ENCODE measurements at regions not wholly inside any gene's neighbourhood (a gene's known extent, or its start where the extent isn't known, plus 50 kb on each side); places are given as distances from the start of the nearest gene placed in this dataset.

GRCh38 chr4:181030961-181031360 is 1212.2 kb upstream of the TENM3 start:
- Mint-ChIP-seq H3K4me3 (no peak overlapping the region), H3K27me3 (no peaks in the 10 kb centered on the region), H3K9me3 (peaks cover 0 to 25% (median 13%) of the 10 kb centered on the region in 7 donors), H3K36me3 (no peaks in the 10 kb centered on the region), H3K27ac (no peak overlapping the region), H3K4me1 (no peaks in the 10 kb centered on the region)
- ATAC-seq (ENCODE audit: low read depth in 2 of 2), result no peak
- DNase-seq, result no peak
- Histone ChIP-seq H3K27ac (ENCODE audit: insufficient read depth, low read length, poor library complexity, severe bottlenecking) (no peak overlapping the region), H3K9me3 (ENCODE audit: control insufficient read depth in 2 of 2, low read length in 2 of 2) (no peaks in the 10 kb centered on the region), H3K4me1 (ENCODE audit: control insufficient read depth, insufficient read depth, low read length, poor library complexity, severe bottlenecking) (no peaks in the 10 kb centered on the region), H3K4me3 (ENCODE audit: low read depth, low read length) (no peak overlapping the region), H3K36me3 (ENCODE audit: control insufficient read depth, insufficient read depth, low read length) (no peaks in the 10 kb centered on the region), H3K27me3 (ENCODE audit: control insufficient read depth, insufficient read depth, low read length) (no peaks in the 10 kb centered on the region)

GRCh38 chr4:181043486-181043885 is 1199.7 kb upstream of the TENM3 start:
- no peaks in the 10 kb centered on the region for H3K36me3 ChIP-seq (ENCODE audit: control insufficient read depth, insufficient read depth, low read length)
- no peaks in the 10 kb centered on the region for H3K27me3 ChIP-seq (ENCODE audit: control insufficient read depth, insufficient read depth, low read length)
- DNase-seq, result no peak
- no peak overlapping the region for H3K4me3 Mint-ChIP-seq
- H3K27ac Mint-ChIP-seq, result no peak overlapping the region
- H3K27ac ChIP-seq (ENCODE audit: insufficient read depth, low read length, poor library complexity, severe bottlenecking), result no peak overlapping the region
- no peak overlapping the region for H3K4me3 ChIP-seq (ENCODE audit: low read depth, low read length)
- ATAC-seq (ENCODE audit: low read depth in 2 of 2), result no peak
- no peaks in the 10 kb centered on the region for H3K27me3 Mint-ChIP-seq
- H3K36me3 Mint-ChIP-seq, result no peaks in the 10 kb centered on the region
- H3K9me3 ChIP-seq (ENCODE audit: control insufficient read depth in 2 of 2, low read length in 2 of 2), result peaks cover 0 to 3% of the 10 kb centered on the region in 2 experiments
- H3K9me3 Mint-ChIP-seq, result peaks cover under 1 to 14% (median 6%) of the 10 kb centered on the region in 7 donors
- H3K4me1 ChIP-seq (ENCODE audit: control insufficient read depth, insufficient read depth, low read length, poor library complexity, severe bottlenecking), result no peaks in the 10 kb centered on the region
- H3K4me1 Mint-ChIP-seq, result no peaks in the 10 kb centered on the region

- H3K4me1 ChIP-seq (ENCODE audit: control insufficient read depth, insufficient read depth, low read length, poor library complexity, severe bottlenecking), result no peaks in the 10 kb centered on the region
- H3K27ac Mint-ChIP-seq, result no peak overlapping the region
- DNase-seq, result no peak
- no peaks in the 10 kb centered on the region for H3K36me3 ChIP-seq (ENCODE audit: control insufficient read depth, insufficient read depth, low read length)
- no peaks in the 10 kb centered on the region for H3K4me1 Mint-ChIP-seq
- H3K27me3 ChIP-seq (ENCODE audit: control insufficient read depth, insufficient read depth, low read length), result no peaks in the 10 kb centered on the region
- H3K9me3 ChIP-seq (ENCODE audit: control insufficient read depth in 2 of 2, low read length in 2 of 2), result peaks cover 0 to 3% of the 10 kb centered on the region in 2 experiments
- H3K4me3 Mint-ChIP-seq, result no peak overlapping the region
- no peaks in the 10 kb centered on the region for H3K27me3 Mint-ChIP-seq
- no peak overlapping the region for H3K4me3 ChIP-seq (ENCODE audit: low read depth, low read length)
- peaks cover 0 to 12% (median 4%) of the 10 kb centered on the region in 7 donors for H3K9me3 Mint-ChIP-seq
- no peak overlapping the region for H3K27ac ChIP-seq (ENCODE audit: insufficient read depth, low read length, poor library complexity, severe bottlenecking)
- H3K36me3 Mint-ChIP-seq, result no peaks in the 10 kb centered on the region
- no peak for ATAC-seq (ENCODE audit: low read depth in 2 of 2)
These were observed 1196.4 kb upstream of the TENM3 start for GRCh38 chr4:181046809-181047208.

- Mint-ChIP-seq H3K9me3 (peaks cover 0 to 4% (median 2%) of the 10 kb centered on the region in 7 donors), H3K4me1 (no peaks in the 10 kb centered on the region), H3K4me3 (no peak overlapping the region), H3K36me3 (no peaks in the 10 kb centered on the region), H3K27ac (no peak overlapping the region), H3K27me3 (no peaks in the 10 kb centered on the region)
- Histone ChIP-seq H3K4me1 (ENCODE audit: control insufficient read depth, insufficient read depth, low read length, poor library complexity, severe bottlenecking) (no peaks in the 10 kb centered on the region), H3K9me3 (ENCODE audit: control insufficient read depth in 2 of 2, low read length in 2 of 2) (no peaks in the 10 kb centered on the region), H3K27me3 (ENCODE audit: control insufficient read depth, insufficient read depth, low read length) (no peaks in the 10 kb centered on the region), H3K36me3 (ENCODE audit: control insufficient read depth, insufficient read depth, low read length) (no peaks in the 10 kb centered on the region), H3K27ac (ENCODE audit: insufficient read depth, low read length, poor library complexity, severe bottlenecking) (no peak overlapping the region), H3K4me3 (ENCODE audit: low read depth, low read length) (no peak overlapping the region)
- no peak for DNase-seq
- no peak for ATAC-seq (ENCODE audit: low read depth in 2 of 2)
These were observed 1191.3 kb upstream of the TENM3 start for GRCh38 chr4:181051931-181052330.

- Histone ChIP-seq H3K4me1 (ENCODE audit: control insufficient read depth, insufficient read depth, low read length, poor library complexity, severe bottlenecking) (no peaks in the 10 kb centered on the region), H3K36me3 (ENCODE audit: control insufficient read depth, insufficient read depth, low read length) (no peaks in the 10 kb centered on the region), H3K4me3 (ENCODE audit: low read depth, low read length) (no peak overlapping the region), H3K9me3 (ENCODE audit: control insufficient read depth in 2 of 2, low read length in 2 of 2) (no peaks in the 10 kb centered on the region), H3K27ac (ENCODE audit: insufficient read depth, low read length, poor library complexity, severe bottlenecking) (no peak overlapping the region), H3K27me3 (ENCODE audit: control insufficient read depth, insufficient read depth, low read length) (no peaks in the 10 kb centered on the region)
- DNase-seq (no peak), ATAC-seq (ENCODE audit: low read depth in 2 of 2) (no peak)
- Mint-ChIP-seq H3K9me3 (peaks cover 0 to 11% (median 4%) of the 10 kb centered on the region in 7 donors), H3K27ac (no peak overlapping the region), H3K4me1 (no peaks in the 10 kb centered on the region), H3K4me3 (no peak overlapping the region), H3K27me3 (no peaks in the 10 kb centered on the region), H3K36me3 (no peaks in the 10 kb centered on the region)
These were observed 1181.4 kb upstream of the TENM3 start for GRCh38 chr4:181061787-181062186.

- Mint-ChIP-seq H3K4me1 (no peaks in the 10 kb centered on the region), H3K27me3 (no peaks in the 10 kb centered on the region), H3K27ac (no peak overlapping the region), H3K4me3 (no peak overlapping the region), H3K9me3 (peaks cover 0 to 11% (median 4%) of the 10 kb centered on the region in 7 donors), H3K36me3 (no peaks in the 10 kb centered on the region)
- no peaks in the 10 kb centered on the region for H3K4me1 ChIP-seq (ENCODE audit: control insufficient read depth, insufficient read depth, low read length, poor library complexity, severe bottlenecking)
- H3K9me3 ChIP-seq (ENCODE audit: control insufficient read depth in 2 of 2, low read length in 2 of 2), result no peaks in the 10 kb centered on the region
- no peaks in the 10 kb centered on the region for H3K36me3 ChIP-seq (ENCODE audit: control insufficient read depth, insufficient read depth, low read length)
- no peak overlapping the region for H3K27ac ChIP-seq (ENCODE audit: insufficient read depth, low read length, poor library complexity, severe bottlenecking)
- DNase-seq, result no peak
- H3K27me3 ChIP-seq (ENCODE audit: control insufficient read depth, insufficient read depth, low read length), result no peaks in the 10 kb centered on the region
- no peak for ATAC-seq (ENCODE audit: low read depth in 2 of 2)
- H3K4me3 ChIP-seq (ENCODE audit: low read depth, low read length), result no peak overlapping the region
These were observed 1180.0 kb upstream of the TENM3 start for GRCh38 chr4:181063212-181063611.

GRCh38 chr4:181077341-181077740 is 1165.9 kb upstream of the TENM3 start:
- H3K27ac Mint-ChIP-seq, result no peak overlapping the region
- H3K27ac ChIP-seq (ENCODE audit: insufficient read depth, low read length, poor library complexity, severe bottlenecking), result no peak overlapping the region
- H3K4me3 ChIP-seq (ENCODE audit: low read depth, low read length), result no peak overlapping the region
- H3K27me3 Mint-ChIP-seq, result no peaks in the 10 kb centered on the region
- H3K9me3 Mint-ChIP-seq, result peaks cover 0 to 3% (median 1%) of the 10 kb centered on the region in 7 donors
- H3K27me3 ChIP-seq (ENCODE audit: control insufficient read depth, insufficient read depth, low read length), result no peaks in the 10 kb centered on the region
- H3K9me3 ChIP-seq (ENCODE audit: control insufficient read depth in 2 of 2, low read length in 2 of 2), result no peaks in the 10 kb centered on the region
- no peak for DNase-seq
- no peaks in the 10 kb centered on the region for H3K4me1 Mint-ChIP-seq
- no peaks in the 10 kb centered on the region for H3K36me3 ChIP-seq (ENCODE audit: control insufficient read depth, insufficient read depth, low read length)
- no peak overlapping the region for H3K4me3 Mint-ChIP-seq
- no peaks in the 10 kb centered on the region for H3K4me1 ChIP-seq (ENCODE audit: control insufficient read depth, insufficient read depth, low read length, poor library complexity, severe bottlenecking)
- H3K36me3 Mint-ChIP-seq, result no peaks in the 10 kb centered on the region
- no peak for ATAC-seq (ENCODE audit: low read depth in 2 of 2)

GRCh38 chr4:181078196-181078595 is 1165.0 kb upstream of the TENM3 start:
- Histone ChIP-seq H3K36me3 (ENCODE audit: control insufficient read depth, insufficient read depth, low read length) (no peaks in the 10 kb centered on the region), H3K27me3 (ENCODE audit: control insufficient read depth, insufficient read depth, low read length) (no peaks in the 10 kb centered on the region)

More at GRCh38 chr4:181078196-181078595, 1165.0 kb upstream of the TENM3 start:
- Histone ChIP-seq H3K27ac (ENCODE audit: insufficient read depth, low read length, poor library complexity, severe bottlenecking) (no peak overlapping the region), H3K4me1 (ENCODE audit: control insufficient read depth, insufficient read depth, low read length, poor library complexity, severe bottlenecking) (no peaks in the 10 kb centered on the region), H3K4me3 (ENCODE audit: low read depth, low read length) (no peak overlapping the region), H3K9me3 (ENCODE audit: control insufficient read depth in 2 of 2, low read length in 2 of 2) (no peaks in the 10 kb centered on the region)
- H3K4me1 Mint-ChIP-seq, result no peaks in the 10 kb centered on the region
- H3K27ac Mint-ChIP-seq, result no peak overlapping the region
- ATAC-seq (ENCODE audit: low read depth in 2 of 2) (no peak), DNase-seq (no peak)
- no peaks in the 10 kb centered on the region for H3K27me3 Mint-ChIP-seq
- H3K9me3 Mint-ChIP-seq, result peaks cover 0 to 3% (median 0%) of the 10 kb centered on the region in 7 donors
- H3K4me3 Mint-ChIP-seq, result no peak overlapping the region
- no peaks in the 10 kb centered on the region for H3K36me3 Mint-ChIP-seq
